ENCODE measurements at regions not wholly inside any gene's neighbourhood (a gene's known extent, or its start where the extent isn't known, plus 50 kb on each side); places are given as distances from the start of the nearest gene placed in this dataset.

DNA sequence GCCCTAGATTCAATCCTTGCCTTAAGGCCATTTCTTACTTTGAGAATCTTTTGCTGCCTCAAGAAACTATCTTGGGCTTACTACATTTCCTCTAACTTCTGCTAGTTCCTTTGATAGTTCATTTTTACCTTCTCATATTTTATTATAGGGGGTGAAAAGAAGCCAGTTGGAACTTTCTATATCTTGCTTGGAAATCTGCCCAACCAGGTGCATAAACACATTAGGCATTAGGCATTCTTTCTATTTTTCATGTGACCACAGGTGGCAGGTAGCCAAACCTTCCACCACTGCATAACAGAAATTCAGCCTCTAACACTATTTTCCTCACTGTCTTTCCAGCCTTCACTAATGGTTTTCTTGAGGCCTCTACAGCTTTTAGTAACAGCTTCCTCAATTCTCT, 300.0 kb upstream of the SP8 start:
- H3K27me3 ChIP-seq (ENCODE audit: control insufficient read depth in 1 of 2, insufficient read depth in 2 of 2, low read length in 2 of 2), result no peaks in the 10 kb centered on the region
- H3K27ac Mint-ChIP-seq, result no peak overlapping the region
- ChIA-PET CTCF (no interaction called here), POLR2A (no interaction called here)
- no peak overlapping the region for H3K4me3 ChIP-seq (ENCODE audit: low read length)
- no peak overlapping the region for H3K4me3 Mint-ChIP-seq
- H3K27me3 Mint-ChIP-seq, result peaks cover 8% of the 10 kb centered on the region
- no peaks in the 10 kb centered on the region for H3K4me1 Mint-ChIP-seq (ENCODE audit: low read depth)
- H3K36me3 Mint-ChIP-seq (ENCODE audit: low read depth), result no peaks in the 10 kb centered on the region
- no peak overlapping the region for H3K27ac ChIP-seq (ENCODE audit: low read depth in 1 of 2, low read length in 2 of 2)
- H3K9me3 ChIP-seq (ENCODE audit: control insufficient read depth in 1 of 2, insufficient read depth in 1 of 2, low read length in 2 of 2), result no peaks in the 10 kb centered on the region
- TF ChIP-seq, protein P1, sequence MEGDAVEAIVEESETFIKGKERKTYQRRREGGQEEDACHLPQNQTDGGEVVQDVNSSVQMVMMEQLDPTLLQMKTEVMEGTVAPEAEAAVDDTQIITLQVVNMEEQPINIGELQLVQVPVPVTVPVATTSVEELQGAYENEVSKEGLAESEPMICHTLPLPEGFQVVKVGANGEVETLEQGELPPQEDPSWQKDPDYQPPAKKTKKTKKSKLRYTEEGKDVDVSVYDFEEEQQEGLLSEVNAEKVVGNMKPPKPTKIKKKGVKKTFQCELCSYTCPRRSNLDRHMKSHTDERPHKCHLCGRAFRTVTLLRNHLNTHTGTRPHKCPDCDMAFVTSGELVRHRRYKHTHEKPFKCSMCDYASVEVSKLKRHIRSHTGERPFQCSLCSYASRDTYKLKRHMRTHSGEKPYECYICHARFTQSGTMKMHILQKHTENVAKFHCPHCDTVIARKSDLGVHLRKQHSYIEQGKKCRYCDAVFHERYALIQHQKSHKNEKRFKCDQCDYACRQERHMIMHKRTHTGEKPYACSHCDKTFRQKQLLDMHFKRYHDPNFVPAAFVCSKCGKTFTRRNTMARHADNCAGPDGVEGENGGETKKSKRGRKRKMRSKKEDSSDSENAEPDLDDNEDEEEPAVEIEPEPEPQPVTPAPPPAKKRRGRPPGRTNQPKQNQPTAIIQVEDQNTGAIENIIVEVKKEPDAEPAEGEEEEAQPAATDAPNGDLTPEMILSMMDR (IDR thresholded peaks at IDR 0.05), result no peak
- H3K36me3 ChIP-seq (ENCODE audit: insufficient read depth, low read length), result no peaks in the 10 kb centered on the region
- intact Hi-C loops (cut with DNase I, micrococcal nuclease), result no loop called here
- H3K9me3 Mint-ChIP-seq, result peaks cover 4% of the 10 kb centered on the region
- no peak for ATAC-seq (ENCODE audit: poor library complexity)
- H3K4me1 ChIP-seq (ENCODE audit: insufficient read depth, low read length), result no peaks in the 10 kb centered on the region
- DNase-seq, result no peak

DNA sequence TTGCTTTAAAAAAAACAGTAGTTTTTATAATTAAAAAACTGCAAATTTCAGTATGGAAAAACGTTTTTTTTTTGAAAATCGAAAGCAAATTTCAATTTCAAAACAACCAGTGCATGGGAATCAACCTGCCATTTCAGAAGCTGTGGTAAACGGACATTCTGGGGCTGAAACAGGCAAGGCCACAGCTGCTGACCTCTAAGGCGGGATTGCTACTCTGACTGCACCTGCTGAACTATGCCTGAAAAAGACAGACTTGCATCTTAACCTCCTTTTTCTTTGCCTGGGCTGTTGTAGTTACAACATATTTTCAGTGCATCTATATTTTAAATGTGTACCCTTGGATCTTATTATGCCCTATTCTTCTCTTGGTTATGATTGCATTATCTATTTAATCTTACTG, 303.0 kb upstream of the SP8 start:
- Histone ChIP-seq H3K9me3 (ENCODE audit: control insufficient read depth in 1 of 2, insufficient read depth in 1 of 2, low read length in 2 of 2) (no peaks in the 10 kb centered on the region), H3K27ac (ENCODE audit: low read depth in 1 of 2, low read length in 2 of 2) (no peak overlapping the region), H3K4me3 (ENCODE audit: low read length) (no peak overlapping the region), H3K27me3 (ENCODE audit: control insufficient read depth in 1 of 2, insufficient read depth in 2 of 2, low read length in 2 of 2) (no peaks in the 10 kb centered on the region), H3K36me3 (ENCODE audit: insufficient read depth, low read length) (no peaks in the 10 kb centered on the region), H3K4me1 (ENCODE audit: insufficient read depth, low read length) (no peaks in the 10 kb centered on the region)
- ATAC-seq (ENCODE audit: poor library complexity), result no peak
- H3K27me3 Mint-ChIP-seq, result peaks cover 9% of the 10 kb centered on the region
- CTCF ChIA-PET, result no interaction called here
- DNase-seq, result no peak
- H3K36me3 Mint-ChIP-seq (ENCODE audit: low read depth), result no peaks in the 10 kb centered on the region
- H3K9me3 Mint-ChIP-seq, result peaks cover 4% of the 10 kb centered on the region
- TF ChIP-seq, protein P1 (IDR thresholded peaks at IDR 0.05), result no peak
- H3K4me3 Mint-ChIP-seq, result no peak overlapping the region
- no peak overlapping the region for H3K27ac Mint-ChIP-seq
- no peaks in the 10 kb centered on the region for H3K4me1 Mint-ChIP-seq (ENCODE audit: low read depth)
- POLR2A ChIA-PET, result no interaction called here
- intact Hi-C loops (cut with DNase I, micrococcal nuclease), result no loop called here

DNA sequence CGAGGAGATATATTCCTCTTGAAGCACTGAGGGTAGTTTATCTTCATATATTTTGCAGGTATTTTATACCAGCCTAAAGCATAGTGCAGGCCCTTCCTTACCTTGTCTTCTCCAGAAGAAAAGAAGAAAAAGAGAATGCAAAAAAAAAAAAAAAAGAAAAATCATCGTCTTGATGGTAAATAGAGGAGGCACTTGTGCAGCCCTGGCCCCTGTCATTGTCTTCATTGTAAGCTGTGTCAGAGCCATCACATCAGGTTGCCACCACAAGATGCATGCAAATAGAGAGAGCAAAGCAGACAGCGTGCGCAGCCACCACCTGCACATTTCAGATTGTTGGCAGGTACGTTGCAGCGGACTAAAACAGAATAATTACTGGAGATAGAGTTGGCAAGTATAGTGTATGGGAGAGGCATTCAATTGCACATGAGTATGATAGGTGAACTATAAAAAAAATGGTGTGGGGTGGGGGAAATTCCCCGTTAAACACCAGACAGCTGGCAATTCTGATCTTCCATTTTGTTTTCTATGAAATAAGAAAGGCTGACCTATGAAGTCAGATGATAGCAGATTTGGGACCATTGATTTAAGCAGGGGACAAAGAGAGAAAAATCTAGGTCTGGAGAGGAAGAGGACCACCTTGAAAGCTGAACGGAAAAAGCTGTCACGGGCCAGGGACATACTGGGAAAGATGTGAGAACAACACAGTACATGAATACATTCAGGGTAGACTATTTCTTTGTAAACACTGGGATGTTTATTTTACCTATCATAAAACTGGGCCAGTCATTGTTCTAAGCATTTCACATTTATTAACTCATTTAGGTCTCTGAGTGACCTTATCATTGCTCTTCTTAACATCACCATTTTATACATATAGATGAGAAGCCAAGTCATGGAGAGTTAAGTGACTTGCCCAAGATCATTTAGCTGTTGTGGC, 306.3 kb upstream of the SP8 start:
- CTCF ChIA-PET, result interaction anchor here (0.7 kb wide), 1 partner anchor 103 kb away, joined by 3 read pairs; no protein-coding TSS in a partner anchor
- peaks cover 4% of the 10 kb centered on the region for H3K9me3 Mint-ChIP-seq
- intact Hi-C loops (cut with DNase I, micrococcal nuclease), result no loop called here
- TF ChIP-seq, protein P1 (IDR thresholded peaks at IDR 0.05), result no peak
- H3K4me3 Mint-ChIP-seq, result no peak overlapping the region
- no peak for ATAC-seq (ENCODE audit: poor library complexity)
- POLR2A ChIA-PET, result no interaction called here
- no peaks in the 10 kb centered on the region for H3K36me3 Mint-ChIP-seq (ENCODE audit: low read depth)
- no peaks in the 10 kb centered on the region for H3K36me3 ChIP-seq (ENCODE audit: insufficient read depth, low read length)
- no peaks in the 10 kb centered on the region for H3K4me1 ChIP-seq (ENCODE audit: insufficient read depth, low read length)
- DNase-seq, result no peak
- H3K27ac Mint-ChIP-seq, result no peak overlapping the region
- no peaks in the 10 kb centered on the region for H3K4me1 Mint-ChIP-seq (ENCODE audit: low read depth)
- no peaks in the 10 kb centered on the region for H3K9me3 ChIP-seq (ENCODE audit: control insufficient read depth in 1 of 2, insufficient read depth in 1 of 2, low read length in 2 of 2)
- H3K27me3 ChIP-seq (ENCODE audit: control insufficient read depth in 1 of 2, insufficient read depth in 2 of 2, low read length in 2 of 2), result no peaks in the 10 kb centered on the region
- peaks cover 13% of the 10 kb centered on the region for H3K27me3 Mint-ChIP-seq
- H3K4me3 ChIP-seq (ENCODE audit: low read length), result no peak overlapping the region
- no peak overlapping the region for H3K27ac ChIP-seq (ENCODE audit: low read depth in 1 of 2, low read length in 2 of 2)
